Neural progenitor cell (in vitro differentiated cells): ENCODE measurements at regions not wholly inside any gene's neighbourhood (a gene's known extent, or its start where the extent isn't known, plus 50 kb on each side); places are given as distances from the start of the nearest gene placed in this dataset.

Experiments used
- EZH2phosphoT487 ChIP-seq: fragments of 200-600 bp; sonication (generic); IDR thresholded peaks from 2 replicates; pipeline ENCODE4 v1.6.1; 2017; ENCODE audit warnings: antibody characterized with exemption
- TF ChIP-seq, protein P1 (sequence below): fragments of 200-600 bp; sonication (generic); IDR thresholded peaks from 2 replicates; pipeline ENCODE4 v1.5.1; 2017; ENCODE audit warnings: antibody characterized with exemption, mild to moderate bottlenecking

DNA sequence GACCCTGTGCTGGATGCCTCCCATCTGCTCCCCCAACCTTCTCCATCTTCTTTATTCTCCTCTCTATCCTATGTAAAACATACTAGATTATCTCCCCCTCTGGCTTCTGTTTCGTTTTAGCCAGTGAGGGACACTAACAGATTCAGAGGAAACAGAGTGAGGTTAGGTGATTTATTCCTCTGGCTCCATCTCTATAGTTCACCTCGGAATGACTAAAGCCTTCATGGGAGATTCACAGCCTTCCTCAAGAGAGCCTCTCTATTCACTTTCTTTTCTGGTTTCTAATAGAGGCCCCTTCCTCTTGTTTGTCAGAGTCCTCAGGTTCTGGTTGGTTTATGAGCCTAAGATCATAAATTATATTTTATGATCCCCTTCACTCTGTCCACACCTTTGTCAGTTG is 633.1 kb upstream of the TYRP1 start:
- TF ChIP-seq, protein P1, sequence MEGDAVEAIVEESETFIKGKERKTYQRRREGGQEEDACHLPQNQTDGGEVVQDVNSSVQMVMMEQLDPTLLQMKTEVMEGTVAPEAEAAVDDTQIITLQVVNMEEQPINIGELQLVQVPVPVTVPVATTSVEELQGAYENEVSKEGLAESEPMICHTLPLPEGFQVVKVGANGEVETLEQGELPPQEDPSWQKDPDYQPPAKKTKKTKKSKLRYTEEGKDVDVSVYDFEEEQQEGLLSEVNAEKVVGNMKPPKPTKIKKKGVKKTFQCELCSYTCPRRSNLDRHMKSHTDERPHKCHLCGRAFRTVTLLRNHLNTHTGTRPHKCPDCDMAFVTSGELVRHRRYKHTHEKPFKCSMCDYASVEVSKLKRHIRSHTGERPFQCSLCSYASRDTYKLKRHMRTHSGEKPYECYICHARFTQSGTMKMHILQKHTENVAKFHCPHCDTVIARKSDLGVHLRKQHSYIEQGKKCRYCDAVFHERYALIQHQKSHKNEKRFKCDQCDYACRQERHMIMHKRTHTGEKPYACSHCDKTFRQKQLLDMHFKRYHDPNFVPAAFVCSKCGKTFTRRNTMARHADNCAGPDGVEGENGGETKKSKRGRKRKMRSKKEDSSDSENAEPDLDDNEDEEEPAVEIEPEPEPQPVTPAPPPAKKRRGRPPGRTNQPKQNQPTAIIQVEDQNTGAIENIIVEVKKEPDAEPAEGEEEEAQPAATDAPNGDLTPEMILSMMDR = no peak
- TF ChIP-seq EZH2phosphoT487 = no peak
